GM10248 (cell line): ENCODE measurements at regions not wholly inside any gene's neighbourhood (a gene's known extent, or its start where the extent isn't known, plus 50 kb on each side); places are given as distances from the start of the nearest gene placed in this dataset.

ENCODE experiments used
- CTCF ChIA-PET: fragments of 300-600 bp; sonication (Branson Sonifier 250); formaldehyde crosslinking; extraction: SDS; loops from one replicate; lab custom pipeline; 2021; ENCODE audit warnings: antibody characterized with exemption; lab: Yijun Ruan, JAX
- POLR2A ChIA-PET: fragments of 350-650 bp; sonication (Branson Sonifier 250); formaldehyde crosslinking; extraction: SDS; loops from one replicate; lab custom pipeline; 2020; ENCODE audit warnings: antibody characterized with exemption; lab: Yijun Ruan, JAX
- DNase-seq: peaks from one replicate; pipeline ENCODE4 v3.0.0; 2012; ENCODE audit errors: extremely low spot score
- CTCF ChIP-seq: IDR thresholded peaks from 2 replicates; pipeline ENCODE4 v1.5.1; 2012; ENCODE audit warnings: mild to moderate bottlenecking, low read depth; ENCODE audit errors: extremely low read depth, missing control alignments, control extremely low read depth

GRCh38 chr4:63029380-63029779, 1379.9 kb downstream of the TECRL start:
- no peak for TF ChIP-seq CTCF
- DNase-seq: no peak
- POLR2A ChIA-PET: no interaction called here
- CTCF ChIA-PET: interaction anchor here (0.8 kb wide), 1 partner anchor 15 kb away, joined by 3 read pairs; no protein-coding TSS in a partner anchor

- TF ChIP-seq CTCF: no peak
- DNase-seq: no peak
- POLR2A ChIA-PET: no interaction called here
- CTCF ChIA-PET: no interaction called here
These were observed 1388.6 kb downstream of the TECRL start for GRCh38 chr4:63020661-63021060.

GRCh38 chr4:63017300-63017699, 1392.0 kb downstream of the TECRL start:
- CTCF ChIA-PET: interaction anchor here (1.0 to 2.7 kb wide), 2 partner anchors 9 to 67 kb away, joined by 3 to 10 read pairs; no protein-coding TSS in a partner anchor
- TF ChIP-seq CTCF: no peak
- POLR2A ChIA-PET: no interaction called here
- DNase-seq: no peak

GRCh38 chr4:62970846-62971245, 1438.4 kb downstream of the TECRL start:
- no peak for DNase-seq
- ChIA-PET CTCF (interaction anchor here (1.1 kb wide), 1 partner anchor 21 kb away, joined by 3 read pairs; no protein-coding TSS in a partner anchor), POLR2A (no interaction called here)
- no peak for TF ChIP-seq CTCF

- ChIA-PET CTCF (interaction anchor here (0.7 to 1.1 kb wide), 2 partner anchors 10 to 18 kb away, joined by 3 read pairs; no protein-coding TSS in a partner anchor), POLR2A (no interaction called here)
- DNase-seq: no peak
- no peak for TF ChIP-seq CTCF
These were observed 1448.8 kb downstream of the TECRL start for GRCh38 chr4:62960415-62960814.

GRCh38 chr4:62953752-62954151, 1455.5 kb downstream of the TECRL start:
- TF ChIP-seq CTCF: no peak
- POLR2A ChIA-PET: no interaction called here
- CTCF ChIA-PET: no interaction called here
- DNase-seq: no peak

- ChIA-PET CTCF (no interaction called here), POLR2A (no interaction called here)
- DNase-seq: no peak
- no peak for TF ChIP-seq CTCF
These were observed 1456.9 kb downstream of the TECRL start for GRCh38 chr4:62952366-62952765.
